Liver (tissue), 8 donors: ENCODE measurements at regions not wholly inside any gene's neighbourhood (a gene's known extent, or its start where the extent isn't known, plus 50 kb on each side); places are given as distances from the start of the nearest gene placed in this dataset.

Experiments used
- DNase-seq: peaks from one replicate; pipeline ENCODE4 v3.0.0-alpha.2; 2017; ENCODE audit warnings: low spot score
- H3K27ac ChIP-seq, 2 donors: one replicate each; pipeline ENCODE4 v1.7.0; 2013; ENCODE audit warnings: inconsistent platforms in 2 of 2, low read length in 2 of 2, control low read depth in 1 of 2, low read depth in 1 of 2, mild to moderate bottlenecking in 1 of 2
- H3K27me3 ChIP-seq, 4 donors: one replicate each; pipeline versions ENCODE4 v1.6.1 to v1.7.0; 2013; ENCODE audit warnings: low read length in 3 of 4, inconsistent platforms in 1 of 4, mild to moderate bottlenecking in 1 of 4, moderate library complexity in 1 of 4; ENCODE audit not compliant: control insufficient read depth in 4 of 4, insufficient read depth in 4 of 4
- H3K36me3 ChIP-seq, 4 donors: one replicate each; pipeline versions ENCODE4 v1.6.1 to v1.7.0; 2013; ENCODE audit warnings: low read length in 3 of 4, mild to moderate bottlenecking in 3 of 4, low read depth in 1 of 4, moderate library complexity in 1 of 4; ENCODE audit not compliant: control insufficient read depth in 4 of 4, insufficient read depth in 3 of 4
- H3K4me1 ChIP-seq, 4 donors: one replicate each; pipeline versions ENCODE4 v1.6.1 to v1.7.0; 2013; ENCODE audit warnings: low read length in 3 of 4, mild to moderate bottlenecking in 3 of 4, moderate library complexity in 1 of 4; ENCODE audit not compliant: control insufficient read depth in 4 of 4, insufficient read depth in 4 of 4
- H3K4me3 ChIP-seq, 3 donors: one replicate each; pipeline versions ENCODE4 v1.6.1 to v1.7.0; 2013; ENCODE audit warnings: low read length in 3 of 3, control low read depth in 1 of 3, low read depth in 1 of 3, mild to moderate bottlenecking in 1 of 3
- H3K9ac ChIP-seq, 2 donors: one replicate each; pipeline ENCODE4 v1.7.0; 2013; ENCODE audit warnings: low read length in 2 of 2, mild to moderate bottlenecking in 2 of 2, moderate library complexity in 2 of 2, control low read depth in 1 of 2, low read depth in 1 of 2
- H3K9me3 ChIP-seq, 4 donors: one replicate each; pipeline versions ENCODE4 v1.6.1 to v1.7.0; 2013; ENCODE audit warnings: low read length in 3 of 4; ENCODE audit not compliant: control insufficient read depth in 4 of 4
- ATF3 ChIP-seq: IDR thresholded peaks from 2 replicates; pipeline ENCODE4 v1.6.1; 2016; ENCODE audit warnings: antibody characterized with exemption
- CTCF ChIP-seq: fragments of 150-350 bp; IDR thresholded peaks from 2 replicates; pipeline ENCODE4 v1.5.1; 2017; ENCODE audit warnings: improper control_type of control experiment, low read depth, low read length; ENCODE audit not compliant: missing input control
- EGR1 ChIP-seq, 2 donors: IDR thresholded peaks; 2 replicates each; pipeline ENCODE4 v1.6.1; 2016 to 2018; ENCODE audit warnings: antibody characterized with exemption in 2 of 2, low read depth in 2 of 2
- FOXA1 ChIP-seq: IDR thresholded peaks from 2 replicates; pipeline ENCODE4 v1.6.1; 2016; ENCODE audit warnings: antibody characterized with exemption
- FOXA2 ChIP-seq: IDR thresholded peaks from 2 replicates; pipeline ENCODE4 v1.6.1; 2016; ENCODE audit warnings: antibody characterized with exemption
- GABPA ChIP-seq, 2 donors: IDR thresholded peaks in 1 of 2; conservative IDR thresholded peaks in 1 of 2; 2 replicates each; pipeline ENCODE4 v1.6.1; 2016; ENCODE audit warnings: antibody characterized with exemption in 2 of 2, mild to moderate bottlenecking in 1 of 2, moderate library complexity in 1 of 2
- HNF4A ChIP-seq, 2 donors: conservative IDR thresholded peaks; 2 replicates each; pipeline ENCODE4 v1.6.1; 2016; ENCODE audit warnings: antibody characterized with exemption in 2 of 2, mild to moderate bottlenecking in 2 of 2
- HNF4G ChIP-seq: IDR thresholded peaks from 2 replicates; pipeline ENCODE4 v1.6.1; 2016; ENCODE audit warnings: antibody characterized with exemption
- JUND ChIP-seq, 2 donors: IDR thresholded peaks; 2 replicates each; pipeline ENCODE4 v1.6.1; 2016; ENCODE audit warnings: antibody characterized with exemption in 2 of 2
- MAX ChIP-seq: IDR thresholded peaks from 2 replicates; pipeline ENCODE4 v1.6.1; 2016; ENCODE audit warnings: antibody characterized with exemption
- NR2F2 ChIP-seq: IDR thresholded peaks from 2 replicates; pipeline ENCODE4 v1.6.1; 2016; ENCODE audit warnings: antibody characterized with exemption
- RAD21 ChIP-seq, 2 donors: IDR thresholded peaks; 2 replicates each; pipeline ENCODE4 v1.6.1; 2016; ENCODE audit warnings: antibody characterized with exemption in 2 of 2, mild to moderate bottlenecking in 2 of 2
- RXRA ChIP-seq, 2 donors: IDR thresholded peaks; 2 replicates each; pipeline ENCODE4 v1.6.1; 2017 to 2018; ENCODE audit warnings: antibody characterized with exemption in 2 of 2, mild to moderate bottlenecking in 1 of 2
- SP1 ChIP-seq: IDR thresholded peaks from 2 replicates; pipeline ENCODE4 v1.6.1; 2018; ENCODE audit warnings: antibody characterized with exemption, mild to moderate bottlenecking
- TAF1 ChIP-seq: conservative IDR thresholded peaks from 2 replicates; pipeline ENCODE4 v1.6.1; 2016; ENCODE audit warnings: antibody characterized with exemption, mild to moderate bottlenecking
- YY1 ChIP-seq: IDR thresholded peaks from 2 replicates; pipeline ENCODE4 v1.6.1; 2016; ENCODE audit warnings: antibody characterized with exemption, mild to moderate bottlenecking
- ZBTB33 ChIP-seq: IDR thresholded peaks from 2 replicates; pipeline ENCODE4 v1.6.1; 2016; ENCODE audit warnings: antibody characterized with exemption
- WGBS: extraction: QIAGEN DNeasy Blood & Tissue Kit; methylation state at CpG from one replicate; pipeline ENCODE4 v1.1.7; 2013; 5-methylcytosine and 5-hydroxymethylcytosine counted together
- donor health status: healthy.
- donor health status: healthy.
- donor health status: healthy.
- donor health status: healthy.
- donor health status: healthy.

- Histone ChIP-seq H3K27ac (no peak overlapping the region), H3K4me1 (no peaks in the 10 kb centered on the region), H3K4me3 (no peak overlapping the region), H3K9me3 (peaks cover 2 to 10% (median 7%) of the 10 kb centered on the region in 4 donors), H3K9ac (no peak overlapping the region), H3K36me3 (no peaks in the 10 kb centered on the region), H3K27me3 (no peaks in the 10 kb centered on the region)
- no peak for TF ChIP-seq RAD21 (IDR thresholded peaks at IDR 0.05)
- no peak for TF ChIP-seq SP1
- no peak for TF ChIP-seq ATF3
- TF ChIP-seq CTCF: no peak
- no peak for TF ChIP-seq YY1
- no peak for TF ChIP-seq ZBTB33
- no peak for TF ChIP-seq MAX
- no peak for TF ChIP-seq TAF1
- TF ChIP-seq JUND (IDR thresholded peaks at IDR 0.05): no peak
- TF ChIP-seq GABPA (IDR thresholded peaks at IDR 0.05 in 1 of 2, conservative IDR thresholded peaks at IDR 0.05 in 1 of 2): no peak
- TF ChIP-seq EGR1 (IDR thresholded peaks at IDR 0.05; ENCODE audit: low read depth in 2 of 2): no peak
- TF ChIP-seq NR2F2: no peak
- no peak for TF ChIP-seq RXRA (IDR thresholded peaks at IDR 0.05)
- TF ChIP-seq HNF4A (conservative IDR thresholded peaks at IDR 0.05): no peak
- no peak for TF ChIP-seq HNF4G
- no peak for TF ChIP-seq FOXA2
- no peak for DNase-seq
- 92% methylated on average over 3 of the region's 3 CpGs for WGBS
Measured at GRCh38 chr15:39216816-39217215, 364.1 kb upstream of the THBS1 start.

- TF ChIP-seq HNF4G: no peak
- TF ChIP-seq ATF3: no peak
- no peak for TF ChIP-seq GABPA (IDR thresholded peaks at IDR 0.05 in 1 of 2, conservative IDR thresholded peaks at IDR 0.05 in 1 of 2)
- TF ChIP-seq NR2F2: no peak
- no peak for TF ChIP-seq ZBTB33
- no peak for TF ChIP-seq FOXA1
- no peak for TF ChIP-seq YY1
- TF ChIP-seq HNF4A (conservative IDR thresholded peaks at IDR 0.05): no peak
- Histone ChIP-seq H3K9ac (no peak overlapping the region), H3K27me3 (no peaks in the 10 kb centered on the region), H3K36me3 (no peaks in the 10 kb centered on the region), H3K27ac (no peak overlapping the region), H3K9me3 (no peaks in the 10 kb centered on the region), H3K4me3 (no peak overlapping the region), H3K4me1 (no peaks in the 10 kb centered on the region)
- DNase-seq: no peak
- 58% methylated on average over 1 of the region's 1 CpG for WGBS
Measured at GRCh38 chr15:39219608-39220007, 361.3 kb upstream of the THBS1 start.
